IMR-90 (cell line): ENCODE measurements at regions not wholly inside any gene's neighbourhood (a gene's known extent, or its start where the extent isn't known, plus 50 kb on each side); places are given as distances from the start of the nearest gene placed in this dataset.

Source experiments
- ATAC-seq: fragments of 200-7000 bp; cut with Tn5 transposase; 2 replicates; pipeline ENCODE4 v1.9.1; 2020; ENCODE audit warnings: low read depth, mild to moderate bottlenecking, moderate library complexity
- BruUV-seq: library from RNA; stranded (reverse); fragments of 400-500 nt; replicated peaks from 2 replicates; lab custom pipeline; 2021; lab: Mats Ljungman, UMichigan
- CTCF ChIA-PET: fragments of 300-600 bp; formaldehyde crosslinking; extraction: SDS; loops from one replicate; lab custom pipeline; 2021; ENCODE audit warnings: antibody characterized with exemption; lab: Yijun Ruan, JAX
- POLR2A ChIA-PET: fragments of 300-600 bp; sonication (Branson Sonifier 250); formaldehyde crosslinking; loops from one replicate; lab custom pipeline; 2022; ENCODE audit warnings: antibody characterized with exemption; ENCODE audit not compliant: unreplicated experiment; lab: Charles Lee
- DNase-seq: peaks from one replicate; pipeline ENCODE4 v3.0.0; 2013
- H2AFZ ChIP-seq: replicated peaks from 2 replicates; pipeline ENCODE3; 2013; ENCODE audit warnings: low read length, mild to moderate bottlenecking; ENCODE audit not compliant: poor library complexity
- H2AK5ac ChIP-seq: 2 replicates; pipeline ENCODE4 v1.6.1; 2013; ENCODE audit warnings: low read depth, low read length, inconsistent platforms
- H2AK9ac ChIP-seq: replicated peaks from 2 replicates; pipeline ENCODE3; 2013; ENCODE audit warnings: mild to moderate bottlenecking, low read depth, low read length, moderate library complexity; ENCODE audit not compliant: poor library complexity
- H2BK120ac ChIP-seq: 2 replicates; pipeline ENCODE4 v1.6.1; 2013; ENCODE audit warnings: low read depth, low read length, inconsistent platforms
- H2BK15ac ChIP-seq: 3 replicates; pipeline ENCODE4 v1.6.1; 2013; ENCODE audit warnings: low read depth, low read length, inconsistent platforms
- H2BK20ac ChIP-seq: 2 replicates; pipeline ENCODE4 v1.6.1; 2013; ENCODE audit warnings: low read depth, mild to moderate bottlenecking, inconsistent platforms, low read length, moderate library complexity
- H2BK5ac ChIP-seq: 2 replicates; pipeline ENCODE4 v1.6.1; 2013; ENCODE audit warnings: mild to moderate bottlenecking, low read depth, low read length, inconsistent platforms; ENCODE audit not compliant: poor library complexity, severe bottlenecking
- H3K14ac ChIP-seq: replicated peaks from 2 replicates; pipeline ENCODE4 v1.6.1; 2013; ENCODE audit warnings: low read depth, low read length, inconsistent platforms
- H3K18ac ChIP-seq: 2 replicates; pipeline ENCODE4 v1.6.1; 2013; ENCODE audit warnings: low read depth, low read length, control low read depth
- H3K23ac ChIP-seq: 2 replicates; pipeline ENCODE4 v1.6.1; 2013; ENCODE audit warnings: low read depth, low read length, inconsistent platforms
- H3K27ac ChIP-seq: 2 replicates; pipeline ENCODE4 v1.5.1; 2013; ENCODE audit warnings: mild to moderate bottlenecking, control low read depth, low read length; ENCODE audit not compliant: insufficient read depth
- H3K27me3 ChIP-seq: 2 replicates; pipeline ENCODE4 v1.6.1; 2013; ENCODE audit warnings: low read length; ENCODE audit not compliant: control insufficient read depth, insufficient read depth
- H3K36me3 ChIP-seq: 2 replicates; pipeline ENCODE4 v1.6.1; 2013; ENCODE audit warnings: low read length, mixed read lengths; ENCODE audit not compliant: control insufficient read depth, insufficient read depth
- H3K4ac ChIP-seq: 2 replicates; pipeline ENCODE4 v1.6.1; 2013; ENCODE audit warnings: low read depth, low read length, inconsistent platforms
- H3K4me1 ChIP-seq: 2 replicates; pipeline ENCODE4 v1.6.1; 2013; ENCODE audit warnings: low read length, mixed read lengths; ENCODE audit not compliant: control insufficient read depth, insufficient read depth
- H3K4me2 ChIP-seq: 2 replicates; pipeline ENCODE4 v1.6.1; 2013; ENCODE audit warnings: low read depth, mild to moderate bottlenecking, control low read depth, low read length, moderate library complexity
- H3K4me3 ChIP-seq: 2 replicates; pipeline ENCODE4 v1.5.1; 2013; ENCODE audit warnings: low read depth, mild to moderate bottlenecking, control low read depth, low read length, moderate library complexity; ENCODE audit not compliant: insufficient read depth
- H3K56ac ChIP-seq: 2 replicates; pipeline ENCODE4 v1.6.1; 2013; ENCODE audit warnings: low read length, inconsistent platforms; ENCODE audit not compliant: insufficient read depth; ENCODE audit errors: extremely low read depth
- H3K79me1 ChIP-seq, 2 experiments: 2 replicates each; pipeline ENCODE4 v1.6.1; 2013; ENCODE audit warnings: low read length in 2 of 2, inconsistent platforms in 1 of 2, low read depth in 1 of 2
- H3K9ac ChIP-seq: 2 replicates; pipeline ENCODE4 v1.6.1; 2013; ENCODE audit warnings: low read depth, low read length, control low read depth
- H3K9me1 ChIP-seq: 2 replicates; pipeline ENCODE4 v1.6.1; 2013; ENCODE audit warnings: low read length, inconsistent platforms; ENCODE audit not compliant: insufficient read depth
- H3K9me3 ChIP-seq: 2 replicates; pipeline ENCODE4 v1.6.1; 2013; ENCODE audit warnings: low read length; ENCODE audit not compliant: control insufficient read depth, insufficient read depth
- H4K20me1 ChIP-seq: 2 replicates; pipeline ENCODE4 v1.6.1; 2013; ENCODE audit warnings: low read length, inconsistent platforms; ENCODE audit not compliant: insufficient read depth
- H4K5ac ChIP-seq: 2 replicates; pipeline ENCODE4 v1.6.1; 2013; ENCODE audit warnings: mild to moderate bottlenecking, low read depth, low read length, control low read depth
- H4K8ac ChIP-seq, 2 experiments: 2 replicates each; pipeline ENCODE4 v1.6.1; 2013; ENCODE audit warnings: low read depth in 2 of 2, low read length in 2 of 2, control low read depth in 1 of 2, inconsistent platforms in 1 of 2
- H4K91ac ChIP-seq: 2 replicates; pipeline ENCODE4 v1.6.1; 2013; ENCODE audit warnings: low read depth, low read length, inconsistent platforms; ENCODE audit not compliant: insufficient read depth
- BHLHE40 ChIP-seq: fragments of 150-350 bp; IDR thresholded peaks from 2 replicates; pipeline ENCODE4 v1.6.1; 2016; ENCODE audit warnings: mild to moderate bottlenecking, low read depth, low read length
- CEBPB ChIP-seq: IDR thresholded peaks from 2 replicates; pipeline ENCODE4 v1.6.1; 2012; ENCODE audit warnings: low read depth, low read length, improper control_type of control experiment
- CTCF ChIP-seq: conservative IDR thresholded peaks from 2 replicates; pipeline ENCODE4 v1.5.1; 2012; ENCODE audit warnings: mild to moderate bottlenecking, low read depth, low read length, improper control_type of control experiment
- FOS ChIP-seq: fragments of 150-350 bp; IDR thresholded peaks from 2 replicates; pipeline ENCODE4 v1.6.1; 2016; ENCODE audit warnings: low read depth, low read length
- MAFK ChIP-seq: IDR thresholded peaks from 2 replicates; pipeline ENCODE4 v1.6.1; 2012; ENCODE audit warnings: low read depth, low read length, improper control_type of control experiment
- MXI1 ChIP-seq: IDR thresholded peaks from 2 replicates; pipeline ENCODE4 v1.6.1; 2012; ENCODE audit warnings: low read depth, mild to moderate bottlenecking, low read length, moderate library complexity, borderline replicate concordance
- NFE2L2 ChIP-seq: fragments of 150-350 bp; IDR thresholded peaks from 2 replicates; pipeline ENCODE4 v1.6.1; 2016; ENCODE audit warnings: low read depth, mild to moderate bottlenecking, low read length
- RAD21 ChIP-seq: IDR thresholded peaks from 2 replicates; pipeline ENCODE4 v1.6.1; 2012; ENCODE audit warnings: low read length, improper control_type of control experiment
- RFX5 ChIP-seq: IDR thresholded peaks from 2 replicates; pipeline ENCODE4 v1.8.0; 2012; ENCODE audit warnings: low read depth, mild to moderate bottlenecking, low read length, moderate library complexity
- WGBS, 2 experiments: methylation state at CpG; one replicate each; pipeline versions ENCODE4 v1.1.5 to v1.1.7; 2013; ENCODE audit warnings: missing lambda C conversion rate in 2 of 2; ENCODE audit not compliant: insufficient read length in 1 of 2; ENCODE audit errors: extremely low coverage in 2 of 2; 5-methylcytosine and 5-hydroxymethylcytosine counted together
- dilution Hi-C: fragments of 300-500 bp; cut with HindIII; formaldehyde crosslinking; loops from one replicate; pipeline ENCODE4 v1.14.3; 2018; ENCODE audit warnings: low sequenced_read_pairs; ENCODE audit not compliant: unreplicated experiment
- in situ Hi-C: fragments of 300-500 bp; cut with MboI; formaldehyde crosslinking; loops from 3 replicates; pipeline ENCODE4 v1.14.3; 2019; ENCODE audit warnings: low sequenced_read_pairs, inconsistent platforms, mixed read lengths
- intact Hi-C: fragments of 100-400 bp; cut with micrococcal nuclease; formaldehyde crosslinking; loops from 2 replicates; pipeline ENCODE4 v1.10.0; 2022

- Histone ChIP-seq H2AK5ac (no peak overlapping the region), H3K9ac (no peak overlapping the region), H2AFZ (no peak overlapping the region), H3K4me1 (no peaks in the 10 kb centered on the region), H4K5ac (no peak overlapping the region), H3K56ac (no peak overlapping the region), H2AK9ac (no peak overlapping the region), H3K4me2 (no peak overlapping the region), H2BK15ac (no peak overlapping the region), H3K14ac (no peak overlapping the region), H3K27ac (no peak overlapping the region), H2BK5ac (no peak overlapping the region), H3K9me1 (no peaks in the 10 kb centered on the region), H2BK120ac (no peak overlapping the region), H3K4me3 (no peak overlapping the region), H4K20me1 (no peaks in the 10 kb centered on the region), H3K4ac (no peak overlapping the region), H3K79me1 (no peaks in the 10 kb centered on the region), H2BK20ac (no peak overlapping the region), H4K8ac (no peak overlapping the region), H3K23ac (no peak overlapping the region), H3K27me3 (no peaks in the 10 kb centered on the region), H3K9me3 (peaks cover 4% of the 10 kb centered on the region; the same call in 1 of the 2 replicates), H3K36me3 (no peaks in the 10 kb centered on the region), H3K18ac (no peak overlapping the region), H4K91ac (no peak overlapping the region)
- CTCF ChIA-PET, result no interaction called here
- BruUV-seq, result no TSS peak
- intact Hi-C loops, result no loop called here
- POLR2A ChIA-PET, result no interaction called here
- DNase-seq, result no peak
- dilution Hi-C loops, result no loop called here
- in situ Hi-C loops, result no loop called here
- WGBS, 2 experiments, result no CpG with 5 or more reads among the region's 4 CpGs
- ATAC-seq, result no peak
- TF ChIP-seq MAFK, result no peak
- TF ChIP-seq NFE2L2, result no peak
- no peak for TF ChIP-seq MXI1
- no peak for TF ChIP-seq CEBPB
- no peak for TF ChIP-seq FOS
- no peak for TF ChIP-seq CTCF
- TF ChIP-seq BHLHE40, result no peak
- no peak for TF ChIP-seq RFX5
- TF ChIP-seq RAD21, result no peak
Observed at GRCh38 chr9:1453636-1454035, 403.5 kb downstream of the DMRT2 start.
